K562 (cell line): ENCODE measurements at regions not wholly inside any gene's neighbourhood (a gene's known extent, or its start where the extent isn't known, plus 50 kb on each side); places are given as distances from the start of the nearest gene placed in this dataset.

Experiments
- FIP1L1 ChIP-seq: fragments of 200-400 bp; formaldehyde crosslinking; IDR thresholded peaks from 2 replicates; pipeline ENCODE4 v1.6.1; 2018; ENCODE audit warnings: mild to moderate bottlenecking, low read depth, low read length; ENCODE audit not compliant: poor library complexity, severe bottlenecking
- RCOR1 ChIP-seq, 2 experiments: IDR thresholded peaks; 2 replicates each; pipeline ENCODE4 v1.6.1; 2012; ENCODE audit warnings: low read depth in 2 of 2, low read length in 2 of 2, borderline replicate concordance in 1 of 2, improper control_type of control experiment in 1 of 2
- ZNF146 ChIP-seq: IDR thresholded peaks from one replicate; pipeline ENCODE4 v1.6.1; 2018; ENCODE audit warnings: missing compliant biosample characterization; ENCODE audit not compliant: unreplicated experiment
- TF ChIP-seq, protein P1 (sequence below), 2 experiments: fragments of 450-650 bp in 1 of 2; sonication (generic) in 1 of 2; formaldehyde crosslinking; conservative IDR thresholded peaks; 2 replicates each; pipeline versions ENCODE4 v1.4.0 to v1.8.1; 2020 to 2022; ENCODE audit warnings: mild to moderate bottlenecking in 1 of 2, missing genetic modification reagents in 1 of 2

DNA sequence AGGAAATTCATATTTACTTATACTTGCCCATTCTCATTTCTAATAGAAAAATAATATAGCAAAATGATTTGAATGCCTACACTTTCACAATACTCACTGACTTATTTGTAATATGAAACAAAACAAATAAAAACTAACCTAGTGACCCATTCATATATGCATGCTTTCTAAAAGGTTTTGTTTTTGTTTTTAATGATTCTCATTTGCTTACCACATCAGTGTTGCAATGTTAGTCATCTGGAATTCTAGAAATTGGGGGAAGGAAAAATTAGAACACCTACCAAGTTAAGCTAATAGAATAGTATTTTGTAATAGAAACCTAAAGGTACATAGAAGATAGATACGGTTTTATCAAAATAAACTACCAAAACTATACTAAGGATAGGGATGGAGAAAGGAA is 214.1 kb upstream of the CNTN6 start:
- TF ChIP-seq, protein P1, sequence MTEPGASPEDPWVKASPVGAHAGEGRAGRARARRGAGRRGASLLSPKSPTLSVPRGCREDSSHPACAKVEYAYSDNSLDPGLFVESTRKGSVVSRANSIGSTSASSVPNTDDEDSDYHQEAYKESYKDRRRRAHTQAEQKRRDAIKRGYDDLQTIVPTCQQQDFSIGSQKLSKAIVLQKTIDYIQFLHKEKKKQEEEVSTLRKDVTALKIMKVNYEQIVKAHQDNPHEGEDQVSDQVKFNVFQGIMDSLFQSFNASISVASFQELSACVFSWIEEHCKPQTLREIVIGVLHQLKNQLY (CRISPR knock-in tag; conservative IDR thresholded peaks at IDR 0.05): no peak
- TF ChIP-seq FIP1L1 (no peak), RCOR1 (IDR thresholded peaks at IDR 0.05; ENCODE audit: borderline replicate concordance in 1 of 2, low read depth in 2 of 2, low read length in 2 of 2) (no peak), ZNF146 (no peak)
